Choroid plexus epithelial cell (primary cell): ENCODE measurements at regions not wholly inside any gene's neighbourhood (a gene's known extent, or its start where the extent isn't known, plus 50 kb on each side); places are given as distances from the start of the nearest gene placed in this dataset.

Source experiments
- DNase-seq: peaks from one replicate; pipeline ENCODE4 v3.0.0-alpha.2; 2010; ENCODE audit warnings: low read depth
- H3K4me3 ChIP-seq: 2 replicates; pipeline ENCODE4 v1.5.1; 2011; ENCODE audit warnings: low read depth, mild to moderate bottlenecking, control low read depth, low read length, moderate library complexity
- TF ChIP-seq, protein P1 (sequence below): conservative IDR thresholded peaks from 2 replicates; pipeline ENCODE4 v1.5.1; 2011; ENCODE audit warnings: low read depth, mild to moderate bottlenecking, control low read depth, inconsistent platforms, low read length, moderate library complexity

DNA sequence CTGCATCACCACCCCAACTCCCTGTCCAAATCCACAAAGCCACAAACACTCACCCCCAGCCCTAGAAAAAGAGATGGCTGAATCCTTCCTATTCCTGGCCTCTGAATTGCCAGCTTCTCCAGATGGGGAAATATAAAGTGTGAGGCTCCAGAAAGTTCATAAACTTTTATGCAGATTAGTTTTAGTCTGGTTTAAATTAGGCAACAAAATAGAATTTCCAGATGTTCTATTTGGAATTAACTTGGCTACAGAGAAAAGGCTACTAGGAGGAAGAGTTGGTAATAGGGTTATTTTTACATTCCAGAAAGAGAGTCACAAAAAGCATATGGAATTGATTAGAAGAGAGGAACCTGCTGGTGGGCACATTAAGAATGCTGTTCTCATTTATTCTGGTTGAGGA is 56.0 kb downstream of the EN1 start:
- H3K4me3 ChIP-seq = no peak overlapping the region
- DNase-seq = no peak
- TF ChIP-seq, protein P1, sequence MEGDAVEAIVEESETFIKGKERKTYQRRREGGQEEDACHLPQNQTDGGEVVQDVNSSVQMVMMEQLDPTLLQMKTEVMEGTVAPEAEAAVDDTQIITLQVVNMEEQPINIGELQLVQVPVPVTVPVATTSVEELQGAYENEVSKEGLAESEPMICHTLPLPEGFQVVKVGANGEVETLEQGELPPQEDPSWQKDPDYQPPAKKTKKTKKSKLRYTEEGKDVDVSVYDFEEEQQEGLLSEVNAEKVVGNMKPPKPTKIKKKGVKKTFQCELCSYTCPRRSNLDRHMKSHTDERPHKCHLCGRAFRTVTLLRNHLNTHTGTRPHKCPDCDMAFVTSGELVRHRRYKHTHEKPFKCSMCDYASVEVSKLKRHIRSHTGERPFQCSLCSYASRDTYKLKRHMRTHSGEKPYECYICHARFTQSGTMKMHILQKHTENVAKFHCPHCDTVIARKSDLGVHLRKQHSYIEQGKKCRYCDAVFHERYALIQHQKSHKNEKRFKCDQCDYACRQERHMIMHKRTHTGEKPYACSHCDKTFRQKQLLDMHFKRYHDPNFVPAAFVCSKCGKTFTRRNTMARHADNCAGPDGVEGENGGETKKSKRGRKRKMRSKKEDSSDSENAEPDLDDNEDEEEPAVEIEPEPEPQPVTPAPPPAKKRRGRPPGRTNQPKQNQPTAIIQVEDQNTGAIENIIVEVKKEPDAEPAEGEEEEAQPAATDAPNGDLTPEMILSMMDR = no peak

DNA sequence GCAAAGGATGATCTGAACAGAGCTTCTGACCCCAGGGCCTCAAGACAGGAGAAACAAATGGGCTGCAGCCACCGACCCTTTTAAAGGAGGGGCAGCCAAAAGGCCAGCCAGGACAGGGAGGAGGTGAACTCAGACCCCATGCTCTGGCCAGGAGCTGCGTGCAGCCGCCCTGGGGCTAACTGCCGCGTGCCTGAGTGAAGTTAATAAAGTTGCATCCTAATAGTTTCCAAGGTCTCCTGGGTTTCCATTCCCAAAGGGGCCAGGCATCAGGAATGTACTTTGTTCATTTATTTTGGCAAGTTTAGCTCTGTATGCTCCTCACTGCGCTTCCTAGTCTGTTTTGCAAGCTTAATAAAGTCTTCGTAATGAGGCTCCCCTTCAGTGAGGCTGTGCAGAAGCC is 60.7 kb downstream of the EN1 start:
- TF ChIP-seq, protein P1 = no peak
- H3K4me3 ChIP-seq = no peak overlapping the region
- no peak for DNase-seq

DNA sequence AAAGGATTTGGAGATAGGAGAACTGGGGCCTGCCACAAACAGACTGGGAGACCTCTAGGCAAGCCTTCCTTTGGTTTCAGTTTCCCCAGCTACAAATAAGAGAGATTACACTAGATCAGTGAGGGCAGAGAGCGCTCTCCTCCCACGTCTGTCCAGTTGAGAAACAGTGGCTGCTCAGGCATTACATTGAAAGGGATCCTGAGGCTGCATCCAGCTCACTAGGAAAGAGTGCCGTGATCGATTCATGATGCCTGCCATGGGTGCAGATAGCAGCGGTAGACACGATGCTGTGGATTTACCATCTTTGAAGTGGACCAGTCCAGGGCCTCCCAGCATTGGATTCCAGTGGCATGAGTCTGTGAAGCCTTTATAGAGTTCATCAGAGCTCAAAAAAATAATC is 62.6 kb downstream of the EN1 start:
- TF ChIP-seq, protein P1 = no peak
- DNase-seq = peak; percentile 2
- no peak overlapping the region for H3K4me3 ChIP-seq

DNA sequence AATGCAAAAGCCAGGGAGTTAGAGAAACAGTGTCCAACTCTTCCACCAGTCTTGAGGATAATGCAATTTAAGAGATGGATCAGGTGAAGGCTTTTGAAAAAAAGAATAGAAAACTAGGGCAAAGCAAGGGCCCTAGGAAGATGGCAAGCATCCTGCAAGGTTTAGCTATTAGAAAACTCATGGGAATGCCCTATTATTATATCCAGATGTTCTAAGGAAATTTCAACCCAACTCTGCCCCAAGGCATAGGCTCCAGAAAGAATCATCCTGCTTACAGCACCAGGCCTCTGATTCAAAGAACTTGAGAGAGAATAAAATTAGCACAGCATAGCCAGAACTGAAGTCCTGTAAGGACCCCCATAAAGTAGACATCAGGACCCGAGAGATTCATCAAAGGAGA is 68.1 kb downstream of the EN1 start:
- no peak overlapping the region for H3K4me3 ChIP-seq
- no peak for DNase-seq
- TF ChIP-seq, protein P1 = no peak

DNA sequence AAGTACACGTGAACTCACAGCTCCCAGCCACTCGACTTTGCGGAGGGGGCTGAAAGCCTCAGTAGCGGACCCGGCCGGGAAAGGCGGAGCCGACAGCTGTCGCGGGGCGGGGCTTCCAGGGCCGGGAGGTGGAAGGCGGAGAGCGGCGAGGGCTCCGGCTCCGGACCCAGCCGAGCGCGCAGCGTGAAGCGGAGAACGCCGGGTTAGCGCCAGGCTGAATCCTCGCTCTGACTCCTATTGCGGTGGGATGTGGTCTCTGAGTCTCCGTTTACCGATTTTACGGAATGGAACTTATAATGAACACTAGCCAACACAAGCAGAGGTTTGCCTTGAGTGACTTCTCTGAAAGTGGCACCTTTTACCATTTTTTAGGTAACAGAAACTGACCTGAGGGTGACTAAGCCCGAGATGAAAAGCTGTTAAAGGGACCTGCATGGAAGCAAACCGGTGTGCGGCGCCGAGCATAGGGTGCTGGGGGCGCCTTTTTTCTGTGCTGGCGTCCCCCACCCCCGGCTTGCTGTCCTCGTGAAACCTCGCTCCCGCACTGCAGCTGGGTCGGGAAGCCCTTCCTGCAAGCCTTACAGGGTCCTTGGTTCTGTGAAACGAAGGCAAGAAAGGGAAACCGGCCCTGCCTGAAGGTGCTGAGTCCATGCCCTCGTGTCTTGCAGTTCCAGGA is 72.9 kb downstream of the EN1 start:
- H3K4me3 ChIP-seq = peak overlapping the region; percentile 59
- peak; percentile 58 for DNase-seq
- TF ChIP-seq, protein P1 = no peak

DNA sequence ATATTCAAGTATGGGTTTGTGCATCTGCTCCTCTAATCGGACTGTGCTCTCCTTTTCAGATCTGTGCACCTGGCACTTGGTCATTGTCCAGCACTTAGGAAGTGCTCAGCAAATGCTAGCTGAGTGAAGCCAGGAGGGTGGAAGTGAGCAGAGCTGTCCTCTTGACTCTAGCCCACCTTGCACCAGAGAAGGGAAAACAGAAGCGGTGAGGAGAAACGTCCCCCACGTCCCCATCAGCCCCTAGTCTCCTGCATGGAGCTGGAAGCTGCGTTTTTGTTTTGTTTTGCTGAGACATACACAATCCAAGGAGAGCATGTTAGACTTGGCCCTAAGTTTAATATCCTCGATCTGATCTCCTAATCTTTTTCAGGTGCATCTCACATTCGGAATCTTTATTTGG is 73.6 kb downstream of the EN1 start:
- DNase-seq = peak; percentile 2
- H3K4me3 ChIP-seq = no peak overlapping the region
- TF ChIP-seq, protein P1 = no peak

DNA sequence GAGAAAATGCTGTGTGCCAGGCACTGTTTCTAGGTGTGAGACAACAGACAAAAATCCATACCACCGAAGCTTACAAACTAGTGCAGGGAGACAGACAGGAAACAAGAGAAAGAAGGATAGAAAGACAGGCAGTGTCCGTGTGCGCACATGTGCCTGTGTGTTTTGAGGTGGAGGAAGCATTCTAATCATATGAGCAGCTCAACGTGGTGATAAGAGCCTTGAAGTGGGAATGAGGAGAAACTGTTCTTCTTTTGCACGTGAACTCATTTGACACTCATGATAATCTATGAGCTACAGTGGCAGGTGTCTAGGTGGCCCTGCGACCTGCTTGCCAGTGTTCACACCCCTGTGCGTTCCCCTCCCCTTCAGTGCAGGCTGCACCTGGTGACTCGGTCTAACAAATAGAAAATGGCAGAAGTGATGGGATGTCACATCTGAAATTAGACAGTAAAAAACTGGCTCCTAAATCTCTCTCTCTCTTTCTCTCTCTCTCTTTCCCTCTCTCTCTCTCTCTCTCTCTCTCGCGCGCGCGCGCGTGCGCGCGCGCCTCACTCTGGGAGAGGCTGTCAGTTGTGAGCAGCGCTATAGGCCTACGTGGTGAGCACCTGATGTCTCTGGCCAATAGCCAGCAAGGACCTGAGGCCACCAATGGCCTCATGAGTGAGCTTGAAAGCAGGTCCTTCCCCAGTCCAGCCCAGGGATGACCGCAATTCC is 74.8 kb downstream of the EN1 start:
- no peak for DNase-seq
- TF ChIP-seq, protein P1 = no peak
- H3K4me3 ChIP-seq = no peak overlapping the region
